ENCODE measurements at regions not wholly inside any gene's neighbourhood (a gene's known extent, or its start where the extent isn't known, plus 50 kb on each side); places are given as distances from the start of the nearest gene placed in this dataset.

- no peak for TF ChIP-seq MEF2A (IDR thresholded peaks at IDR 0.05; ENCODE audit: borderline replicate concordance, low read depth)
- no peak for TF ChIP-seq JUND (IDR thresholded peaks at IDR 0.05)
- no peak for TF ChIP-seq EZH2phosphoT487 (IDR thresholded peaks at IDR 0.05; ENCODE audit: borderline replicate concordance, low read depth)
These were observed 203.4 kb downstream of the ANKRD50 start for GRCh38 chr4:124509151-124509550.

All from SK-N-SH (cell line).